ENCODE measurements at regions not wholly inside any gene's neighbourhood (a gene's known extent, or its start where the extent isn't known, plus 50 kb on each side); places are given as distances from the start of the nearest gene placed in this dataset.

DNA sequence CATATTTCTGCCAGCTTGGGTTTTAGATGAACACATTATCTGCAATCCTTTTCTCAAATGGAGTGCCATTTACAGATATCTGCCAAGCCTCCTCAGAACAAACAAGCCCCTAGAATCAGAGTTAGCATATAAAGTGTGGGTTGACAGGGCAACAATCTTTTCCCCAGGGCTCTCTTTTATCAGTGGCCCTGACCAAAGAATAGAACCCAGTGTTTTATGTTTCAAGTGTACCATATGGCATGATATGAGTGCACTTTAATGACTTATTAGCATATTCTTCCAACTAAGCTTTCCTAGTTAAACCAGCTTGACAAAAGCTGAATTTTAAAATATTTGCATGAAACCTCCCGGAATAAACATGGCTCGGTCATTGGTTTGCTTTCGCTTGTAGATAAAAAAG lies 57.3 kb downstream of the EVX1 start:
- Histone ChIP-seq H3K27me3 (ENCODE audit: control insufficient read depth, insufficient read depth, low read length) (no peaks in the 10 kb centered on the region), H3K27ac (ENCODE audit: low read depth, low read length) (no peak overlapping the region)

DNA sequence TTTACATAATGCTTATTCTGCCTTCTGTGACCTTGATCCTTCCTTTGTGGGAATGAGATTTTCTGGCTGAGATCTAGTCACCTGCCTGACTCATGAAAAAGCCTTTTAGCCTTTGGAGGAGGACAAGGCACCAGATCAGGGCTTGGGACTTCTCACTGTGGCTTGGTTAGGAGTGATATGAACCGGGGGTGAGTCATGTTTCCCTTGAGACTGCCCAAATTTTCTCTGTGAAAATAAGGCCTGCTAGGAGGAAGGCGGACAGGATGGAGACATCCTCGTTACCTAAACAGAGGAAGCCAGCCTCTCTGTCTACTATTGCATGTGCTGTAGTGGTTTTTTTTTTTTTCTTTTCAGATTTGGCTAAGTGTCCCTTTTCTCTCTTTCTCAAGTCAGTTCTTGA lies 57.8 kb downstream of the EVX1 start:
- no peak overlapping the region for H3K4me3 ChIP-seq (ENCODE audit: low read length)
- no peaks in the 10 kb centered on the region for H3K4me1 ChIP-seq (ENCODE audit: control insufficient read depth, insufficient read depth, low read length)
- H3K36me3 ChIP-seq (ENCODE audit: control insufficient read depth, insufficient read depth, low read length), result no peaks in the 10 kb centered on the region
- H3K27ac ChIP-seq (ENCODE audit: low read depth, low read length), result no peak overlapping the region
- H3K9ac ChIP-seq (ENCODE audit: low read length), result no peak overlapping the region
- no peaks in the 10 kb centered on the region for H3K27me3 ChIP-seq (ENCODE audit: control insufficient read depth, insufficient read depth, low read length)

More for the DNA sequence above, 57.3 kb downstream of the EVX1 start:
- Histone ChIP-seq H3K4me3 (ENCODE audit: low read length) (no peak overlapping the region), H3K36me3 (ENCODE audit: control insufficient read depth, insufficient read depth, low read length) (no peaks in the 10 kb centered on the region), H3K4me1 (ENCODE audit: control insufficient read depth, insufficient read depth, low read length) (no peaks in the 10 kb centered on the region), H3K9ac (ENCODE audit: low read length) (no peak overlapping the region)

DNA sequence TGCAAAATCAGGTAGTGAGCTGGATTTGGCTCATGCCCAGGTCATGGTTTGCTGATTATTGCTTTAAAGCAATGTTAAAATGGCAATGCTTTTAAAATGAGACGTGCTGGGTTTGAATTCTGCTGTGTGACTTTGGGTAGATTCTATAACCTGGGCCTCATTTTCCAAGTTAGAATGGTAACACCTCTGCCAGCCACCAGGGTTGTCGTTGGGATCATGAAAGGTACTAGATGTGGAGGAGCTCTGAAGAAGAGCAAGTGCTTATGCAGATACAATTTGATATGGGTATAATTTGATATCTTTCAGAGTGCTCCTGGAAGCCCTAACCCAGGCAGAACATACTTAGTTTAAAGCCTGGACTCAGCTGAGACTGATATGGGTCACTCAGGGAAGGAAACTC lies 60.0 kb downstream of the EVX1 start:
- no peak overlapping the region for H3K9ac ChIP-seq (ENCODE audit: low read length)
- H3K4me1 ChIP-seq (ENCODE audit: control insufficient read depth, insufficient read depth, low read length), result no peaks in the 10 kb centered on the region
- H3K27me3 ChIP-seq (ENCODE audit: control insufficient read depth, insufficient read depth, low read length), result no peaks in the 10 kb centered on the region
- no peak overlapping the region for H3K27ac ChIP-seq (ENCODE audit: low read depth, low read length)
- H3K36me3 ChIP-seq (ENCODE audit: control insufficient read depth, insufficient read depth, low read length), result no peaks in the 10 kb centered on the region
- no peak overlapping the region for H3K4me3 ChIP-seq (ENCODE audit: low read length)

DNA sequence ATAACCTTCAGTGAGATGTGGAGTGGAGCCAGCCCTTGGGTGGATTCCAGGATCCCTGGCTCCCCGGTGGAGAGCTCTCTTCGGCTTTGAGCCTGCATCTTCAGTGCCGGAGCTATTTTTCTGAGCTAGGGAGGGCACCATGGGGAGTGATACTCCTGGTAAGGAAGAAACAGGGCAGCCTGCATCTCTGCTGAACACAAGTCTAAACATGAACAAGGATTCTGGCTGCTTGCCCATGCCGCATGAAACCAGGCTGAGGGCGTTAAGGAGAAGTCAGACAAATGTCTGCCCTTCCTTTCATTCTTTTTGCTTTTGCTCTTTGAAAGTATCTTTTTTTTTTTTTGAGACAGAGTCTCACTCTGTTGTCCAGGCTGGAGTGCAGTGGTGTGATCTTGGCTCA lies 60.4 kb downstream of the EVX1 start:
- Histone ChIP-seq H3K27ac (ENCODE audit: low read depth, low read length) (no peak overlapping the region), H3K4me1 (ENCODE audit: control insufficient read depth, insufficient read depth, low read length) (no peaks in the 10 kb centered on the region)

DNA sequence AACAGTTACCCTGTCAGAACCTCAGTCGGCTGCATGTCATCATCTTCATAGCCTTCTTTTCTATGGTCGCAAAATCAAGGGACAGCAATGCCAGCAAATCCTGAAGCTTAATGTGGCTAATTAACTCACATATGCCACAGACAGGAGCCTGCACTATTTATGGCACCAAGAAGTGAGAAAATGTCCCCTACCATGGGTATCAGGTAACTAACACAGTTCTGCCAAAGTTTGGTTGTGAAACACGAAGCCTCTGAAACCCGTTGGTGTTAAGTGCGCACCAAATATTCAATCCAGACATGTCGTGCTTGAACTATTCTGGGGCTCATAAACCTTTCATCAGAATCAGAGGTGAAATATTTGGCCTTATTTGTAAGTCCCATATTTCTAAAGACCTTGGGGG lies 63.3 kb downstream of the EVX1 start:
- Histone ChIP-seq H3K36me3 (ENCODE audit: control insufficient read depth, insufficient read depth, low read length) (no peaks in the 10 kb centered on the region), H3K27me3 (ENCODE audit: control insufficient read depth, insufficient read depth, low read length) (no peaks in the 10 kb centered on the region), H3K9ac (ENCODE audit: low read length) (no peak overlapping the region), H3K27ac (ENCODE audit: low read depth, low read length) (no peak overlapping the region), H3K4me3 (ENCODE audit: low read length) (no peak overlapping the region), H3K4me1 (ENCODE audit: control insufficient read depth, insufficient read depth, low read length) (no peaks in the 10 kb centered on the region)

More for the DNA sequence above, 60.4 kb downstream of the EVX1 start:
- Histone ChIP-seq H3K36me3 (ENCODE audit: control insufficient read depth, insufficient read depth, low read length) (no peaks in the 10 kb centered on the region), H3K4me3 (ENCODE audit: low read length) (no peak overlapping the region), H3K27me3 (ENCODE audit: control insufficient read depth, insufficient read depth, low read length) (no peaks in the 10 kb centered on the region), H3K9ac (ENCODE audit: low read length) (no peak overlapping the region)

DNA sequence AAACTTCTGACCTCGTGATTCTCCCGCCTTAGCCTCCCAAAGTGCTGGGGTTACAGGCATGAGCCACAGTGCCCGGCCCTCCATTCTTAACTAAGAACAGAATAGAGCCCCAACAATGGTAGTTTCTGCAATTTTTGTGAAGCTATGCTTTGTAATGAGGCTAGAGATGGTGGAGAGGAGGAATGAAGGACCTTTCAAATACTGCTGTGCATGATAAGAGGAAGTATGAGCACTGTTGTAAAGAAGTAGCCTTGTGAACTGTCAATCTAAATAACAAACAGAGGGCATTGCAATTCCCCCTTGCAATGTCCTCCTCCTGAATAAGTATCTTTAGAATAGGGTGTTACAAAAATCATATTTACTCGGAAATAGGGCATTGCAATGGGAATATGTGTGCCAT lies 70.2 kb downstream of the EVX1 start:
- no peaks in the 10 kb centered on the region for H3K27me3 ChIP-seq (ENCODE audit: control insufficient read depth, insufficient read depth, low read length)
- H3K36me3 ChIP-seq (ENCODE audit: control insufficient read depth, insufficient read depth, low read length), result no peaks in the 10 kb centered on the region
- no peaks in the 10 kb centered on the region for H3K4me1 ChIP-seq (ENCODE audit: control insufficient read depth, insufficient read depth, low read length)
- H3K9ac ChIP-seq (ENCODE audit: low read length), result no peak overlapping the region
- H3K4me3 ChIP-seq (ENCODE audit: low read length), result no peak overlapping the region
- no peak overlapping the region for H3K27ac ChIP-seq (ENCODE audit: low read depth, low read length)

DNA sequence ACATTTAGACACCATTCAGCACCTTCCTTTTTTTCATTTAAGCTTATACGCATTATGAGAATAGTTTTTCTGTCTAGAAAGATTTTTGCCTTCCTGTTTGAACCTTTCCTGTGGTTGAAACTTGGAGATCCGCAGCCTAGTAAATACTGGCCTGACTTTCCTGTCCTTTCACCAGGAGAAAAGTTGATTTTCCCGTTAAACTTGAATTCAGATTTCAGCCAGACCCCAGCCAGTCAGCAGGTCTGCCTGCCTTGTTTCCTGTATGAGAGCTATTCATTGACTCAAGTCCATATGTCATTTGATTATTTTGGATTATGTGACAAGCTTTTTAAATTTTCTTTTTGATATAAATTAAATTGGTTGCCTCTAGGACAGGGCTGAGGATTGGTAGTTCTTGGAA lies 71.5 kb downstream of the EVX1 start:
- no peak overlapping the region for H3K9ac ChIP-seq (ENCODE audit: low read length)
- H3K27me3 ChIP-seq (ENCODE audit: control insufficient read depth, insufficient read depth, low read length), result no peaks in the 10 kb centered on the region
- no peaks in the 10 kb centered on the region for H3K36me3 ChIP-seq (ENCODE audit: control insufficient read depth, insufficient read depth, low read length)
- no peak overlapping the region for H3K4me3 ChIP-seq (ENCODE audit: low read length)
- H3K4me1 ChIP-seq (ENCODE audit: control insufficient read depth, insufficient read depth, low read length), result no peaks in the 10 kb centered on the region
- H3K27ac ChIP-seq (ENCODE audit: low read depth, low read length), result no peak overlapping the region

DNA sequence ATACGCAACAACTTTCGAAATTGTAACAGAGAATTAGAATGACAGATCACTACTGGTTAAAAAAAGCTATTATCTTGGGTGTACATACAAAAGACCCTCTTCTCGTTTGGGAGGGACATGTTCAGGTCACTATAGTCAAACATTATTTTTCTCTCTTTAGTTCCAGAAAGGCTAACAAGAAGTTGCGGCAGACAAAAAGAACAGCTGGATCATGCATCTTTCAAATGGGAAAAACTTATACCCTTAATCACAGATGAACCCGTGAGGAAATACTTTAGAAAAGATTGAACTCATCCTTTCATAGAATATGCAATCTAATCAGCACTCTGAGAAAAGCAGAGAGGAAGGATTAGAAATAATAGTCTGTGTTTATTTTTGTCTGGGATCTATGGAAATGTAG lies 72.5 kb downstream of the EVX1 start:
- Histone ChIP-seq H3K9ac (ENCODE audit: low read length) (no peak overlapping the region), H3K27me3 (ENCODE audit: control insufficient read depth, insufficient read depth, low read length) (no peaks in the 10 kb centered on the region), H3K4me1 (ENCODE audit: control insufficient read depth, insufficient read depth, low read length) (no peaks in the 10 kb centered on the region), H3K36me3 (ENCODE audit: control insufficient read depth, insufficient read depth, low read length) (no peaks in the 10 kb centered on the region), H3K4me3 (ENCODE audit: low read length) (no peak overlapping the region), H3K27ac (ENCODE audit: low read depth, low read length) (no peak overlapping the region)

DNA sequence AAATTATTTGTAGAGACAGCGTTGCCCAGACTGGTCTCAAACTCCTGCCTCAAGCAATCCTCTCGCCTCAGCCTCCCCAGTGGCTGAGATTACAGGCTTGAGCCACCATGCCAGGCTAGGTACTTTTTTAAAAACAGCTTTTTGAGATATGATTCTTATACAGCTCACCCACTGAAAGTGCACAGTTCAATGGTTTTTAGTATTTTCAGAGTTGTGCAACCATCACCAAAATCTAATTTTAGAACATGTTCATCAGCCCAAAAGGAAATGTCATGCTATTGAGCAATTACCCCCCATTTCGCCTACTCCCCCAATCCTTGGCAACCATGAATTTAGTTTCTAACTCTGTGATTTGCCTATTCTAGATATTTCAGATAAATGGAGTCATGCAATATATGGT lies 73.7 kb downstream of the EVX1 start:
- no peak overlapping the region for H3K27ac ChIP-seq (ENCODE audit: low read depth, low read length)
- H3K4me3 ChIP-seq (ENCODE audit: low read length), result no peak overlapping the region
- H3K27me3 ChIP-seq (ENCODE audit: control insufficient read depth, insufficient read depth, low read length), result no peaks in the 10 kb centered on the region
- H3K4me1 ChIP-seq (ENCODE audit: control insufficient read depth, insufficient read depth, low read length), result no peaks in the 10 kb centered on the region
- no peaks in the 10 kb centered on the region for H3K36me3 ChIP-seq (ENCODE audit: control insufficient read depth, insufficient read depth, low read length)
- H3K9ac ChIP-seq (ENCODE audit: low read length), result no peak overlapping the region

DNA sequence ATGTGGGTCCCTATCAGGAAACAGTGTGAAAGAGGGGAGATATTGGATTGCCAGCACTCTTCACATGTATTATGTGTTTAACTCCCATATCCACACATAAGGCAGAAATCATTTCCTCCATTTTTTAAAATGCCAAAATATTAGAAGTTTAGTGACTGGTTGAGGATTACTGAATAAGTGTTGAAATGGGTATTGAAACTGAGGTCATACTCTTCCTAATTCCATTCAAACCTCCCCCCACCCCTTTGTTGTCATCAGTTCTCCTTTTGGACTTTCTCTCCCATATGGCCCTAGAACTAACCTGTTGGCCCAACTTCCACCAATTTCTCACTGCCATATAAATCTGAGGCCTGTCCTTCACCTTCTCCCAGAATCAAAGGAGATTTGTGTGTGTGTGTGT lies 81.6 kb downstream of the EVX1 start:
- no peaks in the 10 kb centered on the region for H3K36me3 ChIP-seq (ENCODE audit: control insufficient read depth, insufficient read depth, low read length)
- H3K27ac ChIP-seq (ENCODE audit: low read depth, low read length), result no peak overlapping the region
- no peak overlapping the region for H3K9ac ChIP-seq (ENCODE audit: low read length)
- no peak overlapping the region for H3K4me3 ChIP-seq (ENCODE audit: low read length)
- H3K4me1 ChIP-seq (ENCODE audit: control insufficient read depth, insufficient read depth, low read length), result no peaks in the 10 kb centered on the region
- H3K27me3 ChIP-seq (ENCODE audit: control insufficient read depth, insufficient read depth, low read length), result no peaks in the 10 kb centered on the region

DNA sequence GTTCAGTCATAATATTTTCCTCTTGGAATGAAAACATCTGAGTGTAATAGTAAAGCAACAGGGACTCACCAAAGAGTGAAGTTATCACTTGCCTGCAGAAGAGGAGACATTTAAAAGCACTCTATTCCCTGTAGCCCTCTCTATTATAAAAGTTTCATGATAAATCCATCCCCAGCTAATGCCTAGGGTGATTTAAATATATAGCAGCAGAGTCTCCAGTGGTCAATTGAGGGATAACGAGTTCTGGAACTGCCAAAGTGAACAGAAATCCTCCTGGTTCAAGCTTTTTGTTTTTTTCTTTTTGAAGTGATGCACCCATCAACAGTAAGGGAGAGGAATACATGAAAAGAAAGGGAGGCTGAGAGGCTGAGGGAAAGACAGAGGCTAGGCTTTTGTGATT lies 87.3 kb downstream of the EVX1 start:
- Histone ChIP-seq H3K9ac (ENCODE audit: low read length) (no peak overlapping the region), H3K4me1 (ENCODE audit: control insufficient read depth, insufficient read depth, low read length) (no peaks in the 10 kb centered on the region)

DNA sequence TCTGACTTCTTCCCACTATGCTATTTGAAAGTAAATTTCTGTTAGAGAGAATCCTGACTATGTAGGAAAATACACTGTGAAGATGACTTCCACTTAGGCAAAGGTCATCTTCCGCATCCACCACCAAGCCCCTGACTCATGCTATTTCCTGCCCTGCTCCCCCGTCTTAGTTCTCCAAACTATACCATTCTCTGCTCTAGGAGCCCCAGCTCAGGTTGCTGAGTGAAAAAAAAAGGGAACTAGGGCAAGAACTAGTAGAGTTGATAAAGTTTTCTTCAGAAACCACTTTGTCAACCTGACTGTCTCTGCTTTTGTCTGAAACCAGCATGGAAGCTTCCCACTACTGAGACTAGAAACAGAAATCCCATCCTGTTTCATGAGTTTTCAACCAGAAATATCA lies 96.9 kb downstream of the EVX1 start:
- H3K4me1 ChIP-seq (ENCODE audit: control insufficient read depth, insufficient read depth, low read length), result no peaks in the 10 kb centered on the region
- no peak overlapping the region for H3K4me3 ChIP-seq (ENCODE audit: low read length)
- H3K36me3 ChIP-seq (ENCODE audit: control insufficient read depth, insufficient read depth, low read length), result no peaks in the 10 kb centered on the region
- no peak overlapping the region for H3K27ac ChIP-seq (ENCODE audit: low read depth, low read length)
- no peaks in the 10 kb centered on the region for H3K27me3 ChIP-seq (ENCODE audit: control insufficient read depth, insufficient read depth, low read length)
- no peak overlapping the region for H3K9ac ChIP-seq (ENCODE audit: low read length)

More for the DNA sequence above, 87.3 kb downstream of the EVX1 start:
- Histone ChIP-seq H3K4me3 (ENCODE audit: low read length) (no peak overlapping the region), H3K27me3 (ENCODE audit: control insufficient read depth, insufficient read depth, low read length) (no peaks in the 10 kb centered on the region), H3K36me3 (ENCODE audit: control insufficient read depth, insufficient read depth, low read length) (no peaks in the 10 kb centered on the region), H3K27ac (ENCODE audit: low read depth, low read length) (no peak overlapping the region)

DNA sequence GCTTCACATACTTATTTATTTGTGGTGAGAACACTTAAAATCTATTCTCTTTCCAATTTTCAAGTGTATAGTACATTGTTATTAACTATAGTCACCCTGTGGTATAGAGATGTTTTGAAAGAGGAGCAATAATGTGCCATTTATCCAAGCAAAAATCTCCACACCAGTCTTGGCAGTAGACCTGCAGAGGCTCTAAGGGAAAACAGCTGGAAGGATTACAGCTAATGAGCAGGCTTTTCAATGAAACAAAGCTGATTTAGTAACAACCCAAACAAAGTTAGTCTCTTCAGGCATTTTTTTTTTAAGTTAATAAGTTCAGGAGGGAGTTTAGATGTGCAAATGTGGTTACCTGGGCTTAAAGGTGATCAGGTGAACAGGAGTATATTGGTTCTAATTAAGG lies 101.9 kb downstream of the EVX1 start:
- no peak overlapping the region for H3K27ac ChIP-seq (ENCODE audit: low read depth, low read length)
- H3K4me1 ChIP-seq (ENCODE audit: control insufficient read depth, insufficient read depth, low read length), result peaks cover 2% of the 10 kb centered on the region
- no peak overlapping the region for H3K9ac ChIP-seq (ENCODE audit: low read length)
- H3K4me3 ChIP-seq (ENCODE audit: low read length), result no peak overlapping the region
- no peaks in the 10 kb centered on the region for H3K36me3 ChIP-seq (ENCODE audit: control insufficient read depth, insufficient read depth, low read length)
- no peaks in the 10 kb centered on the region for H3K27me3 ChIP-seq (ENCODE audit: control insufficient read depth, insufficient read depth, low read length)
